Stimulated activated CD4-positive, alpha-beta T cell treated with anti-CD3 and anti-CD28 coated beads, Interleukin-4, amount 100 ng/mL, for 4 hours (primary cell): ENCODE measurements at regions not wholly inside any gene's neighbourhood (a gene's known extent, or its start where the extent isn't known, plus 50 kb on each side); places are given as distances from the start of the nearest gene placed in this dataset.
"Not testable (repeated sequence)": the region's sequence is repeated elsewhere in the genome, so short reads cannot be mapped to it uniquely, and the experiment has no call there.

Source experiments
- DNase-seq, 2 experiments: peaks; one replicate each; pipeline ENCODE4 v3.0.0-alpha.2; 2020

- no peak for DNase-seq
Observed at GRCh38 chr5:174567506-174568141, 156.8 kb upstream of the MSX2 start.

GRCh38 chr5:174570662-174571061 lies 153.7 kb upstream of the MSX2 start:
- no peak for DNase-seq

- DNase-seq = no peak
Observed at GRCh38 chr5:174571662-174572397, 152.6 kb upstream of the MSX2 start.

- DNase-seq = no peak
Observed at GRCh38 chr5:174572591-174572990, 151.8 kb upstream of the MSX2 start.

GRCh38 chr5:174573221-174573994 lies 151.0 kb upstream of the MSX2 start:
- DNase-seq = no peak

- DNase-seq = no peak
Observed at GRCh38 chr5:174575043-174575442, 149.3 kb upstream of the MSX2 start.

GRCh38 chr5:174576042-174576441 lies 148.3 kb upstream of the MSX2 start:
- no peak for DNase-seq

GRCh38 chr5:174581479-174581878 lies 142.9 kb upstream of the MSX2 start:
- no peak for DNase-seq

- no peak for DNase-seq
Observed at GRCh38 chr5:174581894-174582293, 142.5 kb upstream of the MSX2 start.

GRCh38 chr5:174583071-174583470 lies 141.3 kb upstream of the MSX2 start:
- no peak for DNase-seq

GRCh38 chr5:174585472-174585871 lies 138.9 kb upstream of the MSX2 start:
- DNase-seq = no peak

- not testable (repeated sequence) for DNase-seq
Observed at GRCh38 chr5:174586163-174586562, 138.2 kb upstream of the MSX2 start.

- DNase-seq = no peak
Observed at GRCh38 chr5:174589011-174589410, 135.4 kb upstream of the MSX2 start.

- DNase-seq = no peak
Observed at GRCh38 chr5:174589599-174589998, 134.8 kb upstream of the MSX2 start.

GRCh38 chr5:174590820-174591219 lies 133.6 kb upstream of the MSX2 start:
- no peak for DNase-seq

GRCh38 chr5:174596429-174596828 lies 128.0 kb upstream of the MSX2 start:
- DNase-seq = no peak

- no peak for DNase-seq
Observed at GRCh38 chr5:174599992-174600391, 124.4 kb upstream of the MSX2 start.

- DNase-seq = no peak
Observed at GRCh38 chr5:174601946-174602345, 122.4 kb upstream of the MSX2 start.

- DNase-seq = no peak
Observed at GRCh38 chr5:174606153-174606552, 118.2 kb upstream of the MSX2 start.

GRCh38 chr5:174606646-174607045 lies 117.7 kb upstream of the MSX2 start:
- no peak for DNase-seq

- DNase-seq = no peak
Observed at GRCh38 chr5:174607205-174607604, 117.2 kb upstream of the MSX2 start.

- DNase-seq = no peak
Observed at GRCh38 chr5:174607916-174608315, 116.5 kb upstream of the MSX2 start.

GRCh38 chr5:174608631-174609097 lies 115.7 kb upstream of the MSX2 start:
- no peak for DNase-seq

- DNase-seq = no peak
Observed at GRCh38 chr5:174609116-174609515, 115.3 kb upstream of the MSX2 start.
